PC-9 (cell line): ENCODE measurements at regions not wholly inside any gene's neighbourhood (a gene's known extent, or its start where the extent isn't known, plus 50 kb on each side); places are given as distances from the start of the nearest gene placed in this dataset.

Experiments
- EZH2 ChIP-seq: fragments of 200-600 bp; sonication (generic); IDR thresholded peaks from 2 replicates; pipeline ENCODE4 v1.8.0; 2017; ENCODE audit warnings: antibody characterized with exemption, low read depth
- TF ChIP-seq, protein P1 (sequence below): fragments of 200-600 bp; sonication (generic); conservative IDR thresholded peaks from 2 replicates; pipeline ENCODE4 v1.6.1; 2017; ENCODE audit warnings: mixed run types, antibody characterized with exemption, mild to moderate bottlenecking, moderate library complexity

DNA sequence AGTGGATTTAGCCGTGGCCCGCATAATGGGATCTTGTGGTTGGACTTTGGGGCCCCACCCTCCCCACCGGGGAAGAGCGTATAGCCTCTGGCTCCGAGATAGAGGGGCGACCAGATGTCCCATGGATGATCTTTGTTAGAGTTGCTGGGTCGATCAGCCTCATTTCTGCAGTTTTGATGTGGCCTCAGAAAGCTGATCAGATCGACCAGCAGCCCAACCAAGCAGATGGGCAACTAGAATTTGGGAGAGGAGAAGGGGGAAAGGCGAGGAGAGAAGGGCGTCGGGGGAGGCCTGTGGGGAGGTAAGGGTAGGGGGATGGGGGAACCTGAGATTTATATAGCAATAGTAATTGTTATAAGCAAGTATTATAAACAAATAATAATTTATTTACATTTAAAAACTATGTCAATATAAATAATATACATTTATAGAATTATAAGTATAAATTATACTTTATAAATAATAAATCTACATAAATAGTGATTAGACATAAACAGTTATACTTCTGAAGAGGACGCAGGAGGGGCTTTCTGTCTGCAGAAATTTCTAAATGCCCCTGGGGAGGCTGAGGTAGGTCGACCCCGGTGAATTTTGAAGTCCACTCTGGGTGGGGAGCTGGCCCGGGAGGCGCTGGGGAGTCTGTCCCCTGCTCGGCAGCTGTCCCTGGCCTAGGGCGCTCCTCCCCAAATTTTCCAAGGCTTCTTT lies 136.3 kb downstream of the KCNJ12 start:
- TF ChIP-seq, protein P1, sequence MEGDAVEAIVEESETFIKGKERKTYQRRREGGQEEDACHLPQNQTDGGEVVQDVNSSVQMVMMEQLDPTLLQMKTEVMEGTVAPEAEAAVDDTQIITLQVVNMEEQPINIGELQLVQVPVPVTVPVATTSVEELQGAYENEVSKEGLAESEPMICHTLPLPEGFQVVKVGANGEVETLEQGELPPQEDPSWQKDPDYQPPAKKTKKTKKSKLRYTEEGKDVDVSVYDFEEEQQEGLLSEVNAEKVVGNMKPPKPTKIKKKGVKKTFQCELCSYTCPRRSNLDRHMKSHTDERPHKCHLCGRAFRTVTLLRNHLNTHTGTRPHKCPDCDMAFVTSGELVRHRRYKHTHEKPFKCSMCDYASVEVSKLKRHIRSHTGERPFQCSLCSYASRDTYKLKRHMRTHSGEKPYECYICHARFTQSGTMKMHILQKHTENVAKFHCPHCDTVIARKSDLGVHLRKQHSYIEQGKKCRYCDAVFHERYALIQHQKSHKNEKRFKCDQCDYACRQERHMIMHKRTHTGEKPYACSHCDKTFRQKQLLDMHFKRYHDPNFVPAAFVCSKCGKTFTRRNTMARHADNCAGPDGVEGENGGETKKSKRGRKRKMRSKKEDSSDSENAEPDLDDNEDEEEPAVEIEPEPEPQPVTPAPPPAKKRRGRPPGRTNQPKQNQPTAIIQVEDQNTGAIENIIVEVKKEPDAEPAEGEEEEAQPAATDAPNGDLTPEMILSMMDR = no peak
- TF ChIP-seq EZH2 = no peak
